DMS 273 (cell line): ENCODE measurements at regions not wholly inside any gene's neighbourhood (a gene's known extent, or its start where the extent isn't known, plus 50 kb on each side); places are given as distances from the start of the nearest gene placed in this dataset.
"Not testable (repeated sequence)": the region's sequence is repeated elsewhere in the genome, so short reads cannot be mapped to it uniquely, and the experiment has no call there.

Source experiments
- DNase-seq: peaks from one replicate; lab custom pipeline; 2025; ENCODE audit not compliant: unreplicated experiment; lab: John Stamatoyannopoulos, UW

DNA sequence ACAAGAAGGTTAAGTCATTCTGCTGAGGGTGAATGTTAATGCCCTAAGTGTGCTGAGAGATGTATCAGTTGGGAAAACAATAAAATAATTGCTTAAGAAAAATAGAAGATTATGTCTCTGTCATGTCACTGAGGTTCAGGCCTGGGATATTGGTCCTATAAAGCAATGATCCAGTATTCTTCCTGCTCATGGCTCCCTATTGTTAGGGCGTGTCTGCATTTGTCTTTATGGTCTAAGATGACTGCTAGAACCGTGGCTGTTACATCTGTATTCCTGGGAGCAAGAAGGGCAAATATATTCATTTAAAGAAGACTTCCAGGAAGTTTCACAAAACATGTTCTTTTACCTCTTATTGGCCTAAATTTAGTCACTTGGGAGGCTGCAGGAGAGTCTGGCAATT lies 125.0 kb downstream of the KCNE4 start:
- DNase-seq, result no peak

DNA sequence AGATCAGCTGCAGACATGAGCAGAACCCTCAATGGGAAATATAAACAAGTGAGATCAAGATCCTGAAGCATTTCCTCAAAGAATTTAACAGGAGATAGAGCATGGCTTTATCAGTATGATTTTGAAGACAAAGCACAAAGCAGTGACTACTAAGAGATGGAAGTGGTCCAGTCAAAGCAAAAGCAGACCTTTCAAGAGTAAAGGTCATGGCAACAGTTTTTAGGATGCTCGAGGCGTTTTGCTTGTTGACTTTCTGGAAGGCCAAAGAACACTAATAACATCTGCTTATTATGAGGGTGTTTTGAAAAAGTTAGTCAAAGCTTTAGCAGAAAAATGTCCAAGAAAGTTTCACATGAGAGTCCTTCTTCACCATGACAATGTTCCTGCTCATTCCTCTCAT lies 128.5 kb downstream of the KCNE4 start:
- no peak for DNase-seq

DNA sequence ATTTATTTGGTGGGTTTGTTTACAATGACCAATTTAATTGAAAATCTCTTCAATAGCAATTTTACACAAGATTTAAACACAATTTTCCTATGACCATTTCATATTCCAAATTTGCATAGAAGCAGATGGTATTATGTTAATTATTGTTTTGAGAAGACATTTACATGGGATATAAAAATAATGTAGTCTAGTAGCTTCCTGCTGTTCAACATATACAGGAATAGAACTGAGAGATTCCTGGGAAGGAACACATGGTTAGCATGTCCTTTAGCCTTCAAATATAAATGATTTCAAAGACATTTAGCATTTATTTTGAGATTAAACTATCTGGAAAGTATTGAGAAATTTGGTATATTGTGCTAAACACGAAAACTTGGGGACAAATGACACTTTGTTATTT lies 129.6 kb downstream of the KCNE4 start:
- DNase-seq, result no peak

DNA sequence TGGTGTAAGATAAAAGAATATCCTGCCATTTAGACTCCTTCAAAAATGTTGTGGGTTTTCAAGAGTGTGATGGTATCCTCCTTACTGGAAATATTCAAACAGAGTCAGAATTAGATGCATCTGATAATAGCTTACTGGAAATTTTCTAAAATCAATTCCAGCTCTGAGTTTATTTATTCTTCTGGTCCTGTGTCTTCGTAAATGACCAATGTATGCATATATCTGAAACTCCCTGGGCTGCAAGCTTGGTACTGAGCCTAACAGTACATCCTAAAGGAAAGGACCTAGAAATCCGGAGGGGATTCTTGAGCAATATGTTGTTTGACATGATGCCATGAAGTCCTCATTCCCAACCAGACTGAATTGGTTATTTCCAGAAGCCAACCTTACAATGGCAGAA lies 130.4 kb downstream of the KCNE4 start:
- no peak for DNase-seq

- no peak for DNase-seq
These were observed 133.6 kb downstream of the KCNE4 start for GRCh38 chr2:223185638-223186037.

DNA sequence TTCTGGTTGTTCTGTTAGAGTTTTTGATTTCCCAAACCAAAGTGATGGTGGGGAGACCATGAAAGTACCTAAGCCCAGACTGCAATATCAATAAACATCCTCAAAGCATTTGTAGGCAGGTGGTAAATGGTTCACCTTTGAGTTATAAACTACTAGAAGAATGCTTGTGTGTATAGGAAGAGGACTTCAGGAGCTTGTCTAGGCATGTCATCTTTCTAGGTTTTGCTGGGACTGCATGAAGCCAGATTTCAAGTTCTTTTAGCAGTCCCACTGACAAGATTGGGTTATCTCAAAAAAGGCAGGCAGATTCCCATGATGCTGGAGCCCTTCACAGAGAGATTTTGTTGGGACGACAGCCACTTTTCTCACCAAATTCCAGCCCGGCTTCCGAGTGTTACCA lies 135.3 kb downstream of the KCNE4 start:
- DNase-seq, result no peak

GRCh38 chr2:223190561-223191206 lies 138.7 kb downstream of the KCNE4 start:
- DNase-seq, result not testable (repeated sequence)

DNA sequence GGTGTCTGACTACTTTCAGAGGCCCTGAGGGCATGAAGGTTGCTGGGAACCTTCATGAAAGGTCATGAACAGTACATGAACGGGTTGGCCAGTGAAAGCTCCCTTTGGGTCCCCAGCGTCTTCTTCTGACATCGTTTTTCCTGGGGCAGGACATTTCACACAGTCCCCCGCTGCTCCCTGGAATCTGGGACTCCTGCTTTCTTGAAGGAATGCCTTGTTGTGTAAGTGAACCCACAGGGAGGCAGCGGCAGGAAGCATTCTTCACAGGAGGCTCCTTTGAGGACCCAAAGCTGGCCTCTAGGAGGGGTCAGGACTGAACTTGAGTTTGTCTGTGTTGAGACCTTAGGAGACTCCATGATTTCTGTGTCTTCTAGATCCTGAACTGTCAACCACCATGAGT lies 144.3 kb downstream of the KCNE4 start:
- no peak for DNase-seq

DNA sequence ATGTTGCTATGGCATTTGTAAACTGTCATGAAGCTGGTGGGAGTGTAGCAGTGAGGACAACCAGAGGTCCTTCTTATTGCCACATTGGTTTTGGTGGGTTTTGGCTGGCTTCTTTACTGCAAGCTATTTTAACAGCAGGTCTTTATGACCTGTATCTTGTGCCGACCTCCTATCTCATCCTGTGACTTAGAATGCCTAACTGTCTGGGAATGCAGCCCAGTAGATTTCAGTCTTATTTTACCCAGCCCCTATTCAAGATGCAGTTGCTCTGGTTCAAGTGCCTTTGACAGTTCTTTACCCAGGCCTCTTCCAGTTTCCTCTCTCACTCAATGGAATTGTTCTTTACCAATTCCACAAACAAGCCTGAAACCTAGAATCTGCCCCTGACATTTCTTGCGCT lies 145.1 kb downstream of the KCNE4 start:
- DNase-seq, result no peak

GRCh38 chr2:223199531-223200515 lies 147.8 kb downstream of the KCNE4 start:
- DNase-seq, result no peak

DNA sequence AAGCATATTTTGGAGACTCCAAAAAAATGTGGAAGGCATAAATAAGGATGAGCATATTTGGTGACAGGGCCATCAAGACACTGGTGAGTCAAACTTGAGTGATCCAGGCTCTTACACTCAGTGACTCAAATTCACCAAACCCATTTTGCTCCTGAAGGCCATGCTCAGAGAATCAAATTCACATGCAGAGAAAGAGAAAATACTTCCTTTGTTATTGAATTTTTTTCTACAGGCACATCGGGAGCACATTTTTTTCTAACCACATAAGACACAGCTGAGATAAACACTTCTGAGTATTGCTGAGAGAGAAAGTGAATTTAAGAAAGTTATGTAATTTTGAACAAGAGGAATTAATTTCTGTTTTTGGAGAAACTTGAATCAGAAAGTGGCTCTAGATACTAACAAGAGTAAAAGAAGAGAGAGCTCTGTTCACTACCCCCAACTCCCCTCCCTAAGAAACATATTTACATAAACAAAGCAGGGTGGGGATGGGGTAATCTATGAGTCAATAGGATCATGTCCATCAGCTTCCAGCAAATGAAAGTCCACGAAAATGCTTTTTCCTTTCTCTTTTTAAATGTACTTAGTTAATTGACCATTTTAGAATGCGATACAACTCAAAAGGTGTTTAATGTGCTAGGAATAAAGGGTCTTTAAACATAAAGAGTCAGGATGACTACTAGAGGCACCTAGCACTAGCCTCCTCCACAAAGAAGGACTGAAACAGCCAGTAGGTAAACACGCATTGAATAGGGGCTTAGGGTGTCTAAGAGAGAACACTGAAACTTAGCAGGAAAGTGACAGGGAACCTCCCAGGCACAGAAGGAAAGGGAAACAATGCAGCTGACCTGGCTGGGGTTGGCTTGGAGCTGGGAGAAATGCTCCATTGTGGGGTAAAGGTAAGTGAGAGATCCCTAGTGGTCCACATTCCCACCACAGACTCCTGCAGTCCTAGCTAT lies 152.3 kb downstream of the KCNE4 start:
- no peak for DNase-seq

- DNase-seq, result no peak
These were observed 158.5 kb downstream of the KCNE4 start for GRCh38 chr2:223210489-223210888.

- DNase-seq, result no peak
These were observed 162.6 kb downstream of the KCNE4 start for GRCh38 chr2:223214394-223215253.

DNA sequence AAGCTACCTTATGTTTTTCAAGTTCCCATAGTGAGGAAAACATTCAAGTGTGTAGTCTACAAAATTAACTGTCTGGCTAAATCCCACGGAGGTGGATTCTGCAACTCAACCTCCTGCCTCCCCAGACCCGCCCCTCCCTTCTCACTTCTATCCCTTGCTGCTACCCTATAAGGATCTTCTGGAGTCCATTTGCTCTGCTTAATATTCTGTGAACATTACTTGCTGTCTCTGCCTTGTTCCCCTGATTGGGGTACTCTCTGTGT lies 163.2 kb downstream of the KCNE4 start:
- DNase-seq, result no peak

DNA sequence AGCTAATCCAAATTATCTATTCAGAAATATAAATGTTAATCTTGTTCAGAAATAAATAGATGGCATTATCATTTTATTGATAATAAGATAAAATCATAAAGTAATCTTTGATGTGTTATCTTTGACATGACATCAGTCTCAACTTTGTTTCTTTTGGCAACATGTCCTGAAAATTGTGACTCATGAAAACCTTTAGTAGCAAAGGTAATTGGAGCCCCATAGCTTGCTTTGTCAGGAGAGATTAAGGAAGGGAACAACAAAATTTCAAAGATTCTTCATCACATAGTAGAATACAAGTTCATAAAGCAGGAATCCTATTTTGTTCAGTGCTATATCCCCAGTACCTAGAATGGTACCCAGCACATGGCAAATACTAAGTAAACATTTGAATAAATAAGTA lies 165.4 kb downstream of the KCNE4 start:
- DNase-seq, result no peak

DNA sequence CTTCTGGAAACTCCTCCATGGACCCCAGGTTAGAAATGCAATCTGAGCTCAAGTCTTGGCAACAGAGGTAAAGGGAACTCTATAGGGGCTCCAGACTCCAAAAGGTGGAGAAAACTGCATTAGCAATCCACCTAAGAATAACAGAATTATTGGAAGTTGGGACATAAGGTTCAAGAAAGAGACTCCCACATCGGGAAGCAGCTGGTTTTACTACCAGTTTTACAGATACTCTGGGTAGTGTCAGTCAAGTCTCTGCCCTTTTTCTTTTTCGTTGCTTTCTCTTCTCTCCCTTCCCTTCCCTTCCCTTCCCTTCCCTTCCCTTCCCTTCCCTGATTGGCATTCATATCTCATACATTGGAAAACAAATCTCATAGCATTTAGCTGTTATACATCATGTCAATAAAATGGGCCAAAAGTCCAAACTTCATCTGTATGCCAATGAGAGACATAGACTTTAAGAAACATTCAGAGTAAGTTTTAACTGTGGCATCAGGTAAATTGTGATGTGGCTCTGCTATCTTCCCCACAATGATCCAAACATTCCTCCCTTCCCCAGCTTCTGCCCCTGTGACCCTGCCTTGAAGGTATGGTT lies 166.7 kb downstream of the KCNE4 start:
- no peak for DNase-seq

GRCh38 chr2:223219872-223220657 lies 168.1 kb downstream of the KCNE4 start:
- DNase-seq, result no peak

GRCh38 chr2:223220658-223220925 lies 168.6 kb downstream of the KCNE4 start:
- DNase-seq, result no peak

GRCh38 chr2:223221139-223221835 lies 169.3 kb downstream of the KCNE4 start:
- DNase-seq, result no peak
